ENCODE measurements at regions not wholly inside any gene's neighbourhood (a gene's known extent, or its start where the extent isn't known, plus 50 kb on each side); places are given as distances from the start of the nearest gene placed in this dataset.

GRCh38 chr17:83009414-83010205, 69.8 kb upstream of the METRNL start:
- TF ChIP-seq CTCF (IDR thresholded peaks at IDR 0.05) (no peak), POLR2AphosphoS5 (IDR thresholded peaks at IDR 0.05; ENCODE audit: insufficient read depth in 1 of 2, low read depth in 1 of 2) (no peak)
